HG02678 (cell line): ENCODE measurements at regions not wholly inside any gene's neighbourhood (a gene's known extent, or its start where the extent isn't known, plus 50 kb on each side); places are given as distances from the start of the nearest gene placed in this dataset.
"Not testable (repeated sequence)": the region's sequence is repeated elsewhere in the genome, so short reads cannot be mapped to it uniquely, and the experiment has no call there.

ENCODE experiments used
- ATAC-seq: cut with Tn5 transposase; IDR thresholded peaks from one replicate; pipeline ENCODE4 v1.9.1; 2021; ENCODE audit warnings: mild to moderate bottlenecking, moderate library complexity; ENCODE audit not compliant: unreplicated experiment

- ATAC-seq, result no peak
Observed at GRCh38 chr7:138249975-138250374, 173.7 kb downstream of the AKR1D1 start.

GRCh38 chr7:138252666-138253065, 176.4 kb downstream of the AKR1D1 start:
- not testable (repeated sequence) for ATAC-seq

- ATAC-seq, result no peak
Observed at GRCh38 chr7:138254444-138254843, 178.2 kb downstream of the AKR1D1 start.

- ATAC-seq, result no peak
Observed at GRCh38 chr7:138257459-138258196, 181.4 kb downstream of the AKR1D1 start.

- ATAC-seq, result no peak
Observed at GRCh38 chr7:138258197-138258559, 181.9 kb downstream of the AKR1D1 start.

- no peak for ATAC-seq
Observed at GRCh38 chr7:138259675-138260074, 183.4 kb downstream of the AKR1D1 start.

- no peak for ATAC-seq
Observed at GRCh38 chr7:138267934-138268333, 191.7 kb downstream of the AKR1D1 start.

- ATAC-seq, result no peak
Observed at GRCh38 chr7:138276891-138277290, 183.2 kb upstream of the TRIM24 start.

- no peak for ATAC-seq
Observed at GRCh38 chr7:138278601-138279000, 181.5 kb upstream of the TRIM24 start.

GRCh38 chr7:138282997-138283396, 177.1 kb upstream of the TRIM24 start:
- no peak for ATAC-seq

GRCh38 chr7:138285129-138285528, 174.9 kb upstream of the TRIM24 start:
- ATAC-seq, result no peak

- ATAC-seq, result no peak
Observed at GRCh38 chr7:138286846-138287245, 173.2 kb upstream of the TRIM24 start.

GRCh38 chr7:138287549-138287948, 172.5 kb upstream of the TRIM24 start:
- ATAC-seq, result no peak

GRCh38 chr7:138289082-138289481, 171.0 kb upstream of the TRIM24 start:
- no peak for ATAC-seq

GRCh38 chr7:138289864-138290263, 170.2 kb upstream of the TRIM24 start:
- no peak for ATAC-seq

GRCh38 chr7:138292951-138293350, 167.1 kb upstream of the TRIM24 start:
- no peak for ATAC-seq

GRCh38 chr7:138295049-138295637, 164.9 kb upstream of the TRIM24 start:
- ATAC-seq, result no peak

- ATAC-seq, result no peak
Observed at GRCh38 chr7:138297526-138297925, 162.5 kb upstream of the TRIM24 start.

- no peak for ATAC-seq
Observed at GRCh38 chr7:138299066-138299465, 161.0 kb upstream of the TRIM24 start.

GRCh38 chr7:138303230-138304070, 156.6 kb upstream of the TRIM24 start:
- no peak for ATAC-seq

GRCh38 chr7:138304071-138304320, 156.1 kb upstream of the TRIM24 start:
- ATAC-seq, result no peak

- ATAC-seq, result no peak
Observed at GRCh38 chr7:138307633-138308032, 152.4 kb upstream of the TRIM24 start.
